ENCODE measurements at regions not wholly inside any gene's neighbourhood (a gene's known extent, or its start where the extent isn't known, plus 50 kb on each side); places are given as distances from the start of the nearest gene placed in this dataset.

DNA sequence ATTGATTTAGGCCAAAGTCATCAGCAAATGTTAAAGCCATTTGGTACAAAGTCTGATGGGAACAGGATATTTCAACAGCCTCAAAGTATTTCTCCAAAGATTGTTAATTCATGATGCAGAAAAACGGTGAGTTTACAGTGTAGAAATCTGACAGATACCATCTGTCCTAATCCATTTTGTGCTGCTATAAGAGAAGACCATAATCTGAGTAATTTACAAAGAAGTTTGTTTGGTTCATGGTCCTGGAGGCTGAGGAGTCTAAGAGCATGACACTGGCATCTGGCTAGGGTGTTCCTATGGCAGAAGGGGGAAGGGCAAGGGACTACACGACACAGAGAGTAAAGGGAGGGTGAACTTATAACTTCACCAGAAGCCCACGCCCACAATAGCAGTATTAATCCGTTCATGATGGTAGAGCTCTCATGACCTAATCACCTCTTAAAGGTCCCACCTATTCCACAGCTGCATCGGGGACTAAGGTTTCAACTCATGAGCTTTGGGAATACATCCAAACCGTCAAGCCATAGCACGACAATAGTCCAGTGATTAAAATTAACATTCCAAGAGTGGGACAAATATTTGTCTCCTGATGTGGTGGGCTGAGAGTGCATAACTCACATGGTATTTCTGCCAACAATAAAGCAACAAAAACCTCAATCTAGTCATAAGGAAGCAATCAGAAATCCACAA, 298.6 kb upstream of the AKR1E2 start:
- no peaks in the 10 kb centered on the region for H3K27me3 ChIP-seq
- H3K4me3 ChIP-seq = no peak overlapping the region
- intact Hi-C loops (cut with DNase I) = no loop called here
- no peaks in the 10 kb centered on the region for H3K9me3 ChIP-seq
- H3K36me3 ChIP-seq = no peaks in the 10 kb centered on the region
- no peak for TF ChIP-seq POLR2A (IDR thresholded peaks at IDR 0.05)
- no peak for TF ChIP-seq EP300 (IDR thresholded peaks at IDR 0.05)
- TF ChIP-seq, protein P1, sequence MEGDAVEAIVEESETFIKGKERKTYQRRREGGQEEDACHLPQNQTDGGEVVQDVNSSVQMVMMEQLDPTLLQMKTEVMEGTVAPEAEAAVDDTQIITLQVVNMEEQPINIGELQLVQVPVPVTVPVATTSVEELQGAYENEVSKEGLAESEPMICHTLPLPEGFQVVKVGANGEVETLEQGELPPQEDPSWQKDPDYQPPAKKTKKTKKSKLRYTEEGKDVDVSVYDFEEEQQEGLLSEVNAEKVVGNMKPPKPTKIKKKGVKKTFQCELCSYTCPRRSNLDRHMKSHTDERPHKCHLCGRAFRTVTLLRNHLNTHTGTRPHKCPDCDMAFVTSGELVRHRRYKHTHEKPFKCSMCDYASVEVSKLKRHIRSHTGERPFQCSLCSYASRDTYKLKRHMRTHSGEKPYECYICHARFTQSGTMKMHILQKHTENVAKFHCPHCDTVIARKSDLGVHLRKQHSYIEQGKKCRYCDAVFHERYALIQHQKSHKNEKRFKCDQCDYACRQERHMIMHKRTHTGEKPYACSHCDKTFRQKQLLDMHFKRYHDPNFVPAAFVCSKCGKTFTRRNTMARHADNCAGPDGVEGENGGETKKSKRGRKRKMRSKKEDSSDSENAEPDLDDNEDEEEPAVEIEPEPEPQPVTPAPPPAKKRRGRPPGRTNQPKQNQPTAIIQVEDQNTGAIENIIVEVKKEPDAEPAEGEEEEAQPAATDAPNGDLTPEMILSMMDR (IDR thresholded peaks at IDR 0.05) = no peak
- no peak for DNase-seq
- peaks cover 7% of the 10 kb centered on the region for H3K4me1 ChIP-seq (ENCODE audit: insufficient read depth)
- 71 to 75% (median 71%) methylated on average over 7 of the region's 7 CpGs for WGBS, 3 donors
- no peak overlapping the region for H3K27ac ChIP-seq

DNA sequence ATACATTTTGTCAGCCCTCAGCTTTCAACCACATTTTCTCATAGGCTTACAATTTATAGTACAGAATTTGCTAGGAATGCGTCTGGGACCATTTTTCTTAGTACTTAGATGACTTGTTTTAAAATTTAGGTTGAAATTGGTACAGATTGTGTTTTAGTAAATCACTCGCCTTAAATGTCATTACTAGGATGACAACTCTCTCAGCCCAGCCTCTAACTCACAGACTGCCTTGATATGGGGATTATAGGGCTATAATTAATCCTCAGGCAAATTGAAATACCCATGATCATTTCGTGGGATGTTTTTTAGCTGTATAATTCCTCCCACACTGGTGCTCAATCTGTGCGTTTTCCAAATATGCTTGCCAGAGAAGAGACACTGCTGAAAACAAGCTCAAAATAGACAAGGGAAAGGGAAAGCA, 299.7 kb upstream of the AKR1E2 start:
- intact Hi-C loops (cut with DNase I) = no loop called here
- Histone ChIP-seq H3K27ac (no peak overlapping the region), H3K27me3 (no peaks in the 10 kb centered on the region), H3K9me3 (no peaks in the 10 kb centered on the region), H3K36me3 (no peaks in the 10 kb centered on the region), H3K4me3 (no peak overlapping the region), H3K4me1 (ENCODE audit: insufficient read depth) (peaks cover 7% of the 10 kb centered on the region)
- DNase-seq = no peak
- TF ChIP-seq, protein P1 (IDR thresholded peaks at IDR 0.05) = no peak
- no peak for TF ChIP-seq EP300 (IDR thresholded peaks at IDR 0.05)
- TF ChIP-seq POLR2A (IDR thresholded peaks at IDR 0.05) = no peak
- 17 to 22% (median 22%) methylated on average over 4 of the region's 4 CpGs for WGBS, 3 donors

DNA sequence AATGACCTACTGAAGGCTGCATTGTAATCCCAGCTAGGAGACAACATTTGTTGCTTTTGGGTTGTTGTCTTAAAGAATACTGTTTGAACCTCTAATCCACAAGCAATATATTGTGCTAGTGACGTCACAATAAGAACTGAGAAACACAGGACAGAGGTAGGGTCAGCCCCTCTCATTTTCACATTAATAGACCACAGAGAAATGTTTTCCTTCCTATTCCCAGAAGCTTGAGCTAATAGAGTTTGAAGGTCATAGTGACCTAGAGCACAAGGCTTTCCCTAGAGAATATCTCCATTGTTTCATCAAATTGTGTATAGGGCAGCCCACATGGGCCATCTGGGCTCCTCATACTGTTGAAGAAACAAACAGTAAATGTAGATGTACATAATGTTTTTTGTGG, 300.9 kb upstream of the AKR1E2 start:
- Histone ChIP-seq H3K9me3 (no peaks in the 10 kb centered on the region), H3K4me3 (no peak overlapping the region), H3K36me3 (no peaks in the 10 kb centered on the region), H3K4me1 (ENCODE audit: insufficient read depth) (peaks cover 7% of the 10 kb centered on the region), H3K27me3 (no peaks in the 10 kb centered on the region), H3K27ac (no peak overlapping the region)
- no peak for DNase-seq
- 3 to 15% (median 14%) methylated on average over 1 of the region's 1 CpG for WGBS, 3 donors
- intact Hi-C loops (cut with DNase I) = no loop called here
- TF ChIP-seq EP300 (IDR thresholded peaks at IDR 0.05) (no peak), POLR2A (IDR thresholded peaks at IDR 0.05) (no peak)
- TF ChIP-seq, protein P1 (IDR thresholded peaks at IDR 0.05) = no peak

DNA sequence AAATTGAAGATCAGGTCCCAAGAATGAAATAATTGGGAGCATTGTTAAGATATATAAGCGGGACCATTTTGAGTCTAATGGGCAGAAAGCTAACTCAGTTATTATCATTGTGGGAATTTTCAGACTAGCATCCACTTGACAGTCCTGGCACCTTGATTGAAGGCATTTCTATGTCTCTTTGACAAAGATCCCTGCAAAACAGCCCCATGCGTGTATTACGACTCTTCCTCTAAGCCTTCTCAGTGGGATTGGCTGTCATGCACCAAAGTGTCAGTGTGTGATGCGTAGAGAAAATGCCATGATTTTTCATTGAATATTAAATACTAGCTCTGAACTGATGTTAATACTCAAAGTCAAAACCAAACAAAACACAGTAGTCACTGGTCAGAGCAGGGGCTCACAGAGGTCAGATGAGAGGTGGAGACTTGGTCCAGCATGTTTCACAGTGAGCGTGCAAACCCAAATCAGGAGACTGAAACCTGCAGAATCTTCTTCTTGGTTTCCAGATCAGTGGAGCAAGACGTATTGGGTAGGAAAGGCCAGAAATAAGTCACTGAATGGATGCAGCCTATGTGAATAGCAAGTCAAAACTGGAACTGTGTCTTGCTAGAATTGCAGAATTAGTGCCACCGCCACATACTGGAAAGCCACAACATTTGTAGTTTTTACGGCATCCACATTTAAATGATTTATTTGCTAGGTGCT, 303.6 kb upstream of the AKR1E2 start:
- no peaks in the 10 kb centered on the region for H3K27me3 ChIP-seq
- 98% methylated on average over 8 of the region's 8 CpGs for WGBS, 3 donors
- H3K4me1 ChIP-seq (ENCODE audit: insufficient read depth) = peaks cover 6% of the 10 kb centered on the region
- no peak overlapping the region for H3K27ac ChIP-seq
- intact Hi-C loops (cut with DNase I) = no loop called here
- no peaks in the 10 kb centered on the region for H3K9me3 ChIP-seq
- no peak for DNase-seq
- H3K36me3 ChIP-seq = no peaks in the 10 kb centered on the region
- TF ChIP-seq, protein P1 (IDR thresholded peaks at IDR 0.05) = no peak
- no peak for TF ChIP-seq POLR2A (IDR thresholded peaks at IDR 0.05)
- no peak for TF ChIP-seq EP300 (IDR thresholded peaks at IDR 0.05)
- no peak overlapping the region for H3K4me3 ChIP-seq
